K562 (cell line): ENCODE measurements at regions not wholly inside any gene's neighbourhood (a gene's known extent, or its start where the extent isn't known, plus 50 kb on each side); places are given as distances from the start of the nearest gene placed in this dataset.
A peak's percentile ranks its signal among the peaks of the same experiment; 100 is the strongest.
"Not testable (repeated sequence)": the region's sequence is repeated elsewhere in the genome, so short reads cannot be mapped to it uniquely, and the experiment has no call there.

ENCODE experiments used
- ATAC-seq: fragments of 200-7000 bp; cut with Tn5 transposase; 3 replicates; pipeline ENCODE4 v1.9.1; 2020; ENCODE audit warnings: moderate library complexity
- BruUV-seq: library from RNA; stranded (reverse); fragments of 400-500 nt; replicated peaks from 2 replicates; lab custom pipeline; 2021; lab: Mats Ljungman, UMichigan
- CTCF ChIA-PET: fragments of 300-600 bp; formaldehyde crosslinking; extraction: SDS; loops from one replicate; lab custom pipeline; 2021; ENCODE audit warnings: low intra/inter-chr PET ratio; lab: Yijun Ruan, JAX
- POLR2A ChIA-PET: fragments of 300-600, 350-650 bp; sonication (Branson Sonifier 250); formaldehyde crosslinking; extraction: SDS; loops from one replicate; lab custom pipeline; 2021; ENCODE audit warnings: antibody characterized with exemption, inconsistent platforms; lab: Yijun Ruan, JAX
- DNase-seq, 4 experiments: peaks; one replicate each; pipeline versions ENCODE4 v3.0.0 to v3.0.0-alpha.2; 2011 to 2018; ENCODE audit warnings: low spot score in 3 of 4, mixed read lengths in 3 of 4; ENCODE audit errors: extremely low read depth in 1 of 4
- FAIRE-seq: peaks from 2 replicates; lab custom pipeline; 2011; peaks lifted over from hg19 to GRCh38; lab: Jason Lieb, UNC
- H2AFZ ChIP-seq: 2 replicates; pipeline ENCODE4 v1.6.0; 2011; ENCODE audit warnings: low read depth, low read length, control low read depth, inconsistent platforms
- H3K27ac ChIP-seq: fragments of 200-600 bp; 3 replicates; pipeline ENCODE4 v1.8.0; 2011; ENCODE audit warnings: low read depth, mild to moderate bottlenecking, control low read depth, inconsistent platforms, low read length, moderate library complexity, mixed read lengths; ENCODE audit errors: extremely low read depth
- H3K27me3 ChIP-seq, 2 experiments: fragments of 300-600 bp in 1 of 2; 2 replicates in 1 of 2; 3 replicates in 1 of 2; pipeline versions ENCODE4 v1.6.0 to v1.8.0; 2011; ENCODE audit warnings: inconsistent platforms in 2 of 2, low read length in 2 of 2, mild to moderate bottlenecking in 1 of 2, mixed read lengths in 1 of 2, moderate library complexity in 1 of 2; ENCODE audit not compliant: control insufficient read depth in 2 of 2, insufficient read depth in 2 of 2
- H3K36me3 ChIP-seq: fragments of 300-600 bp; 3 replicates; pipeline ENCODE4 v1.8.0; 2011; ENCODE audit warnings: mild to moderate bottlenecking, low read length, inconsistent platforms; ENCODE audit not compliant: control insufficient read depth, insufficient read depth
- H3K4me1 ChIP-seq, 2 experiments: fragments of 200-600 bp in 1 of 2; replicated peaks in 1 of 2; 2 replicates in 1 of 2; 3 replicates in 1 of 2; pipeline versions ENCODE4 v1.5.1 to v1.8.0; 2011; ENCODE audit warnings: inconsistent platforms in 2 of 2, low read length in 2 of 2, mild to moderate bottlenecking in 1 of 2, mixed read lengths in 1 of 2, moderate library complexity in 1 of 2; ENCODE audit not compliant: control insufficient read depth in 2 of 2, insufficient read depth in 2 of 2
- H3K4me2 ChIP-seq: 2 replicates; pipeline ENCODE4 v1.6.1; 2011; ENCODE audit warnings: low read length, control low read depth, inconsistent platforms, mixed read lengths; ENCODE audit not compliant: insufficient read depth
- H3K4me3 ChIP-seq: fragments of 200-600 bp; sonication (generic), shearing (Covaris generic); 2 replicates; pipeline ENCODE4 v1.5.1; 2016; ENCODE audit warnings: control low read depth, inconsistent platforms
- H3K79me2 ChIP-seq: fragments of 200-600 bp; 3 replicates; pipeline ENCODE4 v1.8.0; 2011; ENCODE audit warnings: low read length, inconsistent platforms; ENCODE audit not compliant: control insufficient read depth, insufficient read depth
- H3K9ac ChIP-seq, 2 experiments: 2 replicates each; pipeline versions ENCODE4 v1.6.0 to v1.6.1; 2011; ENCODE audit warnings: low read depth in 2 of 2, low read length in 2 of 2, control low read depth in 1 of 2, inconsistent platforms in 1 of 2, mild to moderate bottlenecking in 1 of 2, mixed read lengths in 1 of 2; ENCODE audit not compliant: insufficient read depth in 1 of 2
- H3K9me1 ChIP-seq: one replicate; pipeline ENCODE4 v1.6.0; 2011; ENCODE audit warnings: inconsistent platforms, mild to moderate bottlenecking, low read length, moderate library complexity; ENCODE audit not compliant: control insufficient read depth, insufficient read depth
- H3K9me3 ChIP-seq: replicated peaks from 2 replicates; pipeline ENCODE4 v1.5.1; 2011; ENCODE audit warnings: low read depth, low read length, inconsistent platforms; ENCODE audit not compliant: control insufficient read depth, insufficient read depth
- H4K20me1 ChIP-seq: replicated peaks from 2 replicates; pipeline ENCODE4 v1.6.1; 2011; ENCODE audit warnings: low read length, inconsistent platforms, mixed read lengths; ENCODE audit not compliant: control insufficient read depth, insufficient read depth
- WGBS: fragments of 100-300 bp; shearing (Covaris generic); methylation state at CpG from one replicate; pipeline ENCODE4 v1.1.6; 2016; ENCODE audit warnings: low coverage, mixed read lengths; ENCODE audit not compliant: insufficient coverage; ENCODE audit errors: missing lambda C conversion rate; 5-methylcytosine and 5-hydroxymethylcytosine counted together
- in situ Hi-C: fragments of 300-500 bp; cut with MboI; formaldehyde crosslinking; loops from 4 replicates; pipeline ENCODE4 v1.15.0; 2018; ENCODE audit warnings: inconsistent platforms, mixed read lengths
- intact Hi-C: fragments of 100-400 bp; cut with micrococcal nuclease; formaldehyde crosslinking; loops from 2 replicates; pipeline ENCODE4 v1.14.2; 2022

GRCh38 chr21:7129884-7130710, 3391.3 kb upstream of the TPTE start:
- H3K9ac ChIP-seq, H3K9me1 ChIP-seq, in situ Hi-C loops, H3K36me3 ChIP-seq, H3K9me3 ChIP-seq, BruUV-seq, CTCF ChIA-PET, H3K4me3 ChIP-seq, H3K27me3 ChIP-seq, DNase-seq, FAIRE-seq, H3K79me2 ChIP-seq, intact Hi-C loops, H4K20me1 ChIP-seq, H3K4me1 ChIP-seq, H3K27ac ChIP-seq, POLR2A ChIA-PET, H2AFZ ChIP-seq, H3K4me2 ChIP-seq: not testable (repeated sequence)
- no CpG with 5 or more reads among the region's 25 CpGs for WGBS
- ATAC-seq: peak; percentile 82
